H1 (cell line): ENCODE measurements at regions not wholly inside any gene's neighbourhood (a gene's known extent, or its start where the extent isn't known, plus 50 kb on each side); places are given as distances from the start of the nearest gene placed in this dataset.
"Not testable (repeated sequence)": the region's sequence is repeated elsewhere in the genome, so short reads cannot be mapped to it uniquely, and the experiment has no call there.

ENCODE experiments used
- CTCF ChIA-PET: fragments of 300-600 bp; sonication (Branson Sonifier 250); formaldehyde crosslinking; loops from one replicate; lab custom pipeline; 2021; ENCODE audit not compliant: partially characterized antibody; lab: Charles Lee
- POLR2A ChIA-PET: fragments of 300-600 bp; sonication (Branson Sonifier 250); formaldehyde crosslinking; loops from one replicate; lab custom pipeline; 2021; ENCODE audit warnings: inconsistent platforms; ENCODE audit not compliant: partially characterized antibody; lab: Charles Lee
- DNase-seq, 2 experiments: peaks; one replicate each; pipeline versions ENCODE4 v3.0.0 to v3.0.0-alpha.2; 2010 to 2022; ENCODE audit warnings: low spot score in 2 of 2, low read depth in 1 of 2, mixed read lengths in 1 of 2
- FAIRE-seq: peaks from 2 replicates; lab custom pipeline; 2011; peaks lifted over from hg19 to GRCh38; lab: Jason Lieb, UNC
- H2AFZ ChIP-seq: 2 replicates; pipeline ENCODE4 v1.8.1; 2012; ENCODE audit warnings: low read length, inconsistent platforms
- H2AK5ac ChIP-seq: 2 replicates; pipeline ENCODE4 v1.6.1; 2013; ENCODE audit warnings: low read depth, low read length
- H2BK120ac ChIP-seq: replicated peaks from 2 replicates; pipeline ENCODE3; 2013; ENCODE audit warnings: low read depth, low read length, inconsistent platforms
- H2BK12ac ChIP-seq: 2 replicates; pipeline ENCODE4 v1.6.1; 2013; ENCODE audit warnings: low read depth, low read length
- H2BK15ac ChIP-seq: 2 replicates; pipeline ENCODE4 v1.6.1; 2013; ENCODE audit warnings: low read length
- H2BK20ac ChIP-seq: 2 replicates; pipeline ENCODE4 v1.6.1; 2013; ENCODE audit warnings: low read length
- H2BK5ac ChIP-seq: 2 replicates; pipeline ENCODE4 v1.6.1; 2013; ENCODE audit warnings: low read depth, low read length
- H3K14ac ChIP-seq: 2 replicates; pipeline ENCODE4 v1.6.1; 2013; ENCODE audit warnings: inconsistent platforms; ENCODE audit not compliant: insufficient read length
- H3K18ac ChIP-seq: 2 replicates; pipeline ENCODE4 v1.6.1; 2013; ENCODE audit warnings: low read length; ENCODE audit errors: extremely low read depth
- H3K23ac ChIP-seq: 2 replicates; pipeline ENCODE4 v1.6.1; 2013; ENCODE audit warnings: inconsistent platforms; ENCODE audit not compliant: insufficient read length
- H3K23me2 ChIP-seq: 2 replicates; pipeline ENCODE4 v1.6.1; 2013; ENCODE audit warnings: low read depth, low read length
- H3K27ac ChIP-seq: 2 replicates; pipeline ENCODE4 v1.6.1; 2011; ENCODE audit warnings: low read depth, low read length, inconsistent platforms
- H3K27me3 ChIP-seq, 4 experiments: replicated peaks in 1 of 4; 1 replicate in 1 of 4; 2 replicates in 3 of 4; pipeline versions ENCODE4 v1.6.1 to v1.8.1; 2011 to 2013; ENCODE audit warnings: low read length in 3 of 4, mild to moderate bottlenecking in 3 of 4, inconsistent platforms in 2 of 4, mixed read lengths in 2 of 4, moderate library complexity in 1 of 4; ENCODE audit not compliant: control insufficient read depth in 3 of 4, insufficient read depth in 3 of 4; ENCODE audit errors: extremely low read depth in 1 of 4
- H3K36me3 ChIP-seq, 4 experiments: 2 replicates each; pipeline versions ENCODE4 v1.6.1 to v1.8.1; 2011 to 2013; ENCODE audit warnings: mild to moderate bottlenecking in 4 of 4, low read length in 3 of 4, moderate library complexity in 2 of 4, control low read depth in 1 of 4, inconsistent platforms in 1 of 4; ENCODE audit not compliant: insufficient read depth in 4 of 4, control insufficient read depth in 2 of 4
- H3K4ac ChIP-seq: replicated peaks from 2 replicates; pipeline ENCODE3; 2013; ENCODE audit warnings: low read length, low read depth, mixed read lengths, inconsistent platforms; ENCODE audit not compliant: insufficient read length
- H3K4me1 ChIP-seq, 4 experiments: replicated peaks in 1 of 4; 1 replicate in 1 of 4; 2 replicates in 3 of 4; pipeline versions ENCODE4 v1.6.1 to v1.8.1; 2011 to 2013; ENCODE audit warnings: low read length in 3 of 4, inconsistent platforms in 2 of 4, mixed read lengths in 1 of 4; ENCODE audit not compliant: insufficient read depth in 4 of 4, control insufficient read depth in 3 of 4
- H3K4me2 ChIP-seq, 2 experiments: 2 replicates each; pipeline versions ENCODE4 v1.6.1 to v1.8.1; 2011 to 2013; ENCODE audit warnings: low read depth in 2 of 2, low read length in 2 of 2, control low read depth in 1 of 2, inconsistent platforms in 1 of 2, mild to moderate bottlenecking in 1 of 2; ENCODE audit not compliant: insufficient read depth in 1 of 2
- H3K4me3 ChIP-seq, 4 experiments: fragments of 200-600, 300-600 bp in 1 of 4; sonication (generic), shearing (Covaris generic), sonication (Bioruptor Twin) in 1 of 4; 2 replicates each; pipeline versions ENCODE4 v1.5.1 to v1.8.1; 2011 to 2016; ENCODE audit warnings: low read length in 4 of 4, low read depth in 3 of 4, control low read depth in 2 of 4, inconsistent platforms in 2 of 4, mild to moderate bottlenecking in 2 of 4, mixed read lengths in 1 of 4, moderate library complexity in 1 of 4; ENCODE audit not compliant: insufficient read depth in 2 of 4; ENCODE audit errors: extremely low read depth in 1 of 4
- H3K56ac ChIP-seq: replicated peaks from 2 replicates; pipeline ENCODE3; 2013; ENCODE audit warnings: low read depth, mild to moderate bottlenecking, mixed read lengths, low read length, inconsistent platforms; ENCODE audit not compliant: insufficient read length
- H3K79me1 ChIP-seq: 2 replicates; pipeline ENCODE4 v1.6.1; 2013; ENCODE audit warnings: low read depth, low read length, control low read depth
- H3K79me2 ChIP-seq, 2 experiments: 2 replicates each; pipeline versions ENCODE4 v1.6.1 to v1.8.1; 2012 to 2013; ENCODE audit warnings: low read length in 2 of 2, mild to moderate bottlenecking in 2 of 2, inconsistent platforms in 1 of 2; ENCODE audit not compliant: insufficient read depth in 2 of 2, control insufficient read depth in 1 of 2
- H3K9ac ChIP-seq, 4 experiments: replicated peaks in 1 of 4; 1 replicate in 1 of 4; 2 replicates in 3 of 4; pipeline versions ENCODE4 v1.6.1 to v1.8.1; 2011 to 2013; ENCODE audit warnings: low read depth in 3 of 4, low read length in 3 of 4, control low read depth in 2 of 4, mild to moderate bottlenecking in 2 of 4, moderate library complexity in 2 of 4, inconsistent platforms in 1 of 4; ENCODE audit errors: extremely low read depth in 1 of 4
- H3K9me3 ChIP-seq, 2 experiments: 2 replicates each; pipeline versions ENCODE4 v1.6.1 to v1.8.1; 2012 to 2013; ENCODE audit warnings: mild to moderate bottlenecking in 2 of 2, moderate library complexity in 2 of 2, control low read depth in 1 of 2, inconsistent platforms in 1 of 2, low read depth in 1 of 2, low read length in 1 of 2, mixed read lengths in 1 of 2; ENCODE audit not compliant: insufficient read depth in 2 of 2
- H4K20me1 ChIP-seq, 2 experiments: replicated peaks in 1 of 2; 2 replicates each; pipeline versions ENCODE3 to v1.8.1; 2011 to 2013; ENCODE audit warnings: inconsistent platforms in 2 of 2, low read length in 2 of 2, mild to moderate bottlenecking in 1 of 2; ENCODE audit not compliant: insufficient read depth in 2 of 2, control insufficient read depth in 1 of 2
- H4K5ac ChIP-seq: 2 replicates; pipeline ENCODE4 v1.6.1; 2013; ENCODE audit warnings: low read length, low read depth, mixed read lengths, inconsistent platforms; ENCODE audit not compliant: insufficient read length
- H4K8ac ChIP-seq: 2 replicates; pipeline ENCODE4 v1.8.0; 2013; ENCODE audit warnings: mild to moderate bottlenecking, moderate library complexity, low read length, inconsistent platforms; ENCODE audit not compliant: insufficient read depth; ENCODE audit errors: extremely low read depth
- H4K91ac ChIP-seq: replicated peaks from 2 replicates; pipeline ENCODE3; 2013; ENCODE audit warnings: low read length, mixed read lengths, inconsistent platforms; ENCODE audit not compliant: insufficient read length
- WGBS, 2 experiments: shearing (Covaris generic) in 1 of 2; methylation state at CpG; one replicate each; pipeline versions ENCODE4 v1.1.6 to v1.1.7; 2013 to 2015; ENCODE audit warnings: low lambda C conversion rate in 2 of 2, mixed read lengths in 2 of 2, inconsistent platforms in 1 of 2, low coverage in 1 of 2, missing lambda C conversion rate in 1 of 2; ENCODE audit not compliant: insufficient replicate concordance in 2 of 2, insufficient coverage in 1 of 2, insufficient read length in 1 of 2; ENCODE audit errors: extremely low coverage in 1 of 2, missing lambda C conversion rate in 1 of 2; 5-methylcytosine and 5-hydroxymethylcytosine counted together

DNA sequence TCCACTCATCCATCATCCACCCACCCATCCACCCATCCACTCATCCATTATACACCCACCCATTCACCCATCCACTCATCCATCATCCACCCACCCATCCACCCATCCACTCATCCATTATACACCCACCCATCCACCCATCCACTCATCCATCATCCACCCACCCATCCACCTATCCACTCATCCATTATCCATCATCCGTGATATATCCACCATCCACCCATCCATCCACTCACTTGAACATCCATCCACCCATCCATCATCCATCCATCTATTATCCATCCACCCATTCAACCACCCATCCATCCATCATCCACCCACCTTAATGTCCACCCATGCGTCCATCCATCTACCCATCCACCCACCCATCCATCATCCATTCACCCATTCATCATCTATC is 77.7 kb upstream of the LRPAP1 start:
- H3K79me2 ChIP-seq, FAIRE-seq, POLR2A ChIA-PET, H3K4me1 ChIP-seq, H3K14ac ChIP-seq, DNase-seq, H3K9ac ChIP-seq, H3K23ac ChIP-seq, H4K5ac ChIP-seq, H3K27me3 ChIP-seq, H2AFZ ChIP-seq, H4K8ac ChIP-seq, H2BK20ac ChIP-seq, H2BK5ac ChIP-seq, H3K18ac ChIP-seq, H4K20me1 ChIP-seq, H3K56ac ChIP-seq, CTCF ChIA-PET, H2BK12ac ChIP-seq, H3K4ac ChIP-seq, H3K9me3 ChIP-seq, H3K79me1 ChIP-seq, H4K91ac ChIP-seq, H2BK15ac ChIP-seq, H2AK5ac ChIP-seq, H3K36me3 ChIP-seq, H3K4me3 ChIP-seq, H2BK120ac ChIP-seq, H3K4me2 ChIP-seq, H3K27ac ChIP-seq: not testable (repeated sequence)
- peaks cover 18% of the 10 kb centered on the region for H3K23me2 ChIP-seq
- 90% methylated on average over 2 of the region's 2 CpGs; no CpG with 5 or more reads in 1 of the 2 experiments for WGBS, 2 experiments
